Neural progenitor cell (in vitro differentiated cells): ENCODE measurements at regions not wholly inside any gene's neighbourhood (a gene's known extent, or its start where the extent isn't known, plus 50 kb on each side); places are given as distances from the start of the nearest gene placed in this dataset.
"Not testable (repeated sequence)": the region's sequence is repeated elsewhere in the genome, so short reads cannot be mapped to it uniquely, and the experiment has no call there.

ENCODE experiments used
- EZH2 ChIP-seq: fragments of 200-600 bp; sonication (generic); IDR thresholded peaks from 2 replicates; pipeline ENCODE4 v1.6.1; 2017; ENCODE audit warnings: antibody characterized with exemption, mild to moderate bottlenecking, moderate library complexity
- TF ChIP-seq, protein P1 (sequence below): fragments of 200-600 bp; sonication (generic); IDR thresholded peaks from 2 replicates; pipeline ENCODE4 v1.5.1; 2017; ENCODE audit warnings: antibody characterized with exemption, mild to moderate bottlenecking

DNA sequence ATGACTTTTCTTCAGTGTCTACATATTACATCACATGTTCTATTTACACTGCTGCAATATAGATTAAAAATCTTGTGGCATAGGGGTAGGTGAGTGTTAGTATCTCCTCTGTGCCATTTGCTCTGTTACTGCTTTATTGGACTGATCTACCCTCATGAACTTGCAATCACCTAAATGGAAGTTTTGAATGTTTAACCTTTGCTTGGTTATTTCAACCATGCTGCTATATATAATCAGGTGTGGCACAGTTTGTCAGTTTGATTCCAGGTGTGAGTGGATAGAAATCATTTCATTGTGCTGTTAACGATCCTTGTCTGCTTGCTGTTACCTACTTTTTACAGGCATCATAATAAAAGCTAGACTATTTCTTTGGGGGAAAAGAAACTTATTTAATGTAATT is 157.1 kb upstream of the APOOL start:
- TF ChIP-seq, protein P1, sequence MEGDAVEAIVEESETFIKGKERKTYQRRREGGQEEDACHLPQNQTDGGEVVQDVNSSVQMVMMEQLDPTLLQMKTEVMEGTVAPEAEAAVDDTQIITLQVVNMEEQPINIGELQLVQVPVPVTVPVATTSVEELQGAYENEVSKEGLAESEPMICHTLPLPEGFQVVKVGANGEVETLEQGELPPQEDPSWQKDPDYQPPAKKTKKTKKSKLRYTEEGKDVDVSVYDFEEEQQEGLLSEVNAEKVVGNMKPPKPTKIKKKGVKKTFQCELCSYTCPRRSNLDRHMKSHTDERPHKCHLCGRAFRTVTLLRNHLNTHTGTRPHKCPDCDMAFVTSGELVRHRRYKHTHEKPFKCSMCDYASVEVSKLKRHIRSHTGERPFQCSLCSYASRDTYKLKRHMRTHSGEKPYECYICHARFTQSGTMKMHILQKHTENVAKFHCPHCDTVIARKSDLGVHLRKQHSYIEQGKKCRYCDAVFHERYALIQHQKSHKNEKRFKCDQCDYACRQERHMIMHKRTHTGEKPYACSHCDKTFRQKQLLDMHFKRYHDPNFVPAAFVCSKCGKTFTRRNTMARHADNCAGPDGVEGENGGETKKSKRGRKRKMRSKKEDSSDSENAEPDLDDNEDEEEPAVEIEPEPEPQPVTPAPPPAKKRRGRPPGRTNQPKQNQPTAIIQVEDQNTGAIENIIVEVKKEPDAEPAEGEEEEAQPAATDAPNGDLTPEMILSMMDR = not testable (repeated sequence)
- TF ChIP-seq EZH2 = not testable (repeated sequence)
